Activated B cell treated with CpG ODN at 0.5 μM for 24 hours (primary cell): ENCODE measurements at regions not wholly inside any gene's neighbourhood (a gene's known extent, or its start where the extent isn't known, plus 50 kb on each side); places are given as distances from the start of the nearest gene placed in this dataset.

Experiments used
- ATAC-seq: fragments of 200-7000 bp; cut with Tn5 transposase; one replicate; pipeline ENCODE4 v1.10.0; 2021; ENCODE audit warnings: low read depth, mild to moderate bottlenecking, moderate library complexity
- CTCF ChIA-PET: fragments of 350-600 bp; sonication (Branson Sonifier 250); formaldehyde crosslinking; loops from one replicate; lab custom pipeline; 2021; ENCODE audit warnings: antibody characterized with exemption; lab: Charles Lee
- POLR2A ChIA-PET: fragments of 350-600 bp; sonication (Branson Sonifier 250); formaldehyde crosslinking; loops from one replicate; lab custom pipeline; 2021; ENCODE audit warnings: antibody characterized with exemption; lab: Charles Lee
- DNase-seq: peaks from one replicate; pipeline ENCODE4 v3.0.0; 2022
- H3K27ac Mint-ChIP-seq: one replicate; pipeline ENCODE4 v1.8.0; 2020; ENCODE audit warnings: mixed read lengths
- H3K27me3 Mint-ChIP-seq: one replicate; pipeline ENCODE4 v1.8.0; 2021; ENCODE audit warnings: mixed read lengths
- H3K36me3 Mint-ChIP-seq: one replicate; pipeline ENCODE4 v1.8.0; 2021; ENCODE audit warnings: low read depth, mixed read lengths
- H3K4me1 Mint-ChIP-seq: one replicate; pipeline ENCODE4 v1.8.0; 2021; ENCODE audit warnings: mixed read lengths
- H3K4me3 Mint-ChIP-seq: one replicate; pipeline ENCODE4 v1.8.0; 2020; ENCODE audit warnings: mild to moderate bottlenecking, mixed read lengths
- H3K9me3 Mint-ChIP-seq: one replicate; pipeline ENCODE4 v1.8.0; 2020; ENCODE audit warnings: mixed read lengths
- intact Hi-C: fragments of 100-400 bp; cut with micrococcal nuclease; formaldehyde crosslinking; loops from one replicate; pipeline ENCODE4 v1.15.1; 2024
- TF ChIP-seq, protein P1 (sequence below): fragments of 200-600 bp; IDR thresholded peaks from one replicate; pipeline ENCODE4 v1.8.0; 2022; ENCODE audit warnings: antibody characterized with exemption, mild to moderate bottlenecking

DNA sequence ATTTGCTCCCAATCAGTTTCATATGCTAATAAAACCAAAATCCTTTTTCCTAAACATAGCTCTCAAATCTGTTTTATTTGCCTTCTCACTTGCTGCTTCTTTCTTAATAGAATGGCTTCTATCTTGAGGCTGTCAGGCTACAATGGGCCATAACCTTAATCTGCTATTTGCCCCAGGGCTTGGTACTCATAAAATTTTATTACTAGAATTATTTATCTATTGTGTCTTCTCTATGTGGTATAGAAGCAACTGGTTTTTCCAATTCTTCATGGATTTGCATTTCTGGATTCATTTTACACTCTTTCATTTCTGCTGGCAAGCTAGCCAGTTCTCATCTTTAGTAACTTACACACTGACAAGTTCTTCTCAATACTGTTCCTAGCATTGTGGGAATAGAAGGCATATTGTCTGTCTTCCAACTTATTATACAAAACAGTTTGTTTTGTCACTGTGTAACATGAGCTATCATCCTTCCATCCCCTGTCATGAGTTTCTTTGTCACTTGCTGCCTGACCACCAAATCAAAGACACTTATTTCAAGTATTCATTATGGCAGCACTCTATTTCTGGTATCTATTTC, 96.6 kb upstream of the KCNIP4 start:
- intact Hi-C loops: no loop called here

DNA sequence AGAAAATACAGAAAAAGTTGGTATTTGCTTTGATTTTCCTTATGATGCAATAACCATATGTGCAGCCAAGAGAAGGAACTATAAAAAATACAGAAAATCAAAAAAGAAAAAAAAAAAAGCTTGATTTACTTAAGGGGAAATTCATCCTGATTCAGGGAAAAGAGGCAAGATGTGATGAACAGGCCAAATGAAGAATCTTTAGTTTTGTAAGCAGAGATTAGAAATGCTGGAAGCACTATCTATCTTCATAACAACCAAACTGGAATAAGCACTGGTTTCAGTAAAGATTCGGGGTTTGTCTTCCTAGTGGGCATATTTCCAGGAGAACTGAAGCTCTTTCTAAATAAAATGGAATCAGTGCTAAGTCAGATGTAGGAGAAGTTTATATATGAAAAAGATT, 82.9 kb upstream of the KCNIP4 start:
- Mint-ChIP-seq H3K4me3 (no peak overlapping the region), H3K4me1 (no peaks in the 10 kb centered on the region), H3K27me3 (no peaks in the 10 kb centered on the region), H3K9me3 (no peaks in the 10 kb centered on the region), H3K36me3 (no peaks in the 10 kb centered on the region), H3K27ac (no peak overlapping the region)
- intact Hi-C loops: no loop called here
- ChIA-PET POLR2A (no interaction called here), CTCF (no interaction called here)
- DNase-seq: no peak
- TF ChIP-seq, protein P1, sequence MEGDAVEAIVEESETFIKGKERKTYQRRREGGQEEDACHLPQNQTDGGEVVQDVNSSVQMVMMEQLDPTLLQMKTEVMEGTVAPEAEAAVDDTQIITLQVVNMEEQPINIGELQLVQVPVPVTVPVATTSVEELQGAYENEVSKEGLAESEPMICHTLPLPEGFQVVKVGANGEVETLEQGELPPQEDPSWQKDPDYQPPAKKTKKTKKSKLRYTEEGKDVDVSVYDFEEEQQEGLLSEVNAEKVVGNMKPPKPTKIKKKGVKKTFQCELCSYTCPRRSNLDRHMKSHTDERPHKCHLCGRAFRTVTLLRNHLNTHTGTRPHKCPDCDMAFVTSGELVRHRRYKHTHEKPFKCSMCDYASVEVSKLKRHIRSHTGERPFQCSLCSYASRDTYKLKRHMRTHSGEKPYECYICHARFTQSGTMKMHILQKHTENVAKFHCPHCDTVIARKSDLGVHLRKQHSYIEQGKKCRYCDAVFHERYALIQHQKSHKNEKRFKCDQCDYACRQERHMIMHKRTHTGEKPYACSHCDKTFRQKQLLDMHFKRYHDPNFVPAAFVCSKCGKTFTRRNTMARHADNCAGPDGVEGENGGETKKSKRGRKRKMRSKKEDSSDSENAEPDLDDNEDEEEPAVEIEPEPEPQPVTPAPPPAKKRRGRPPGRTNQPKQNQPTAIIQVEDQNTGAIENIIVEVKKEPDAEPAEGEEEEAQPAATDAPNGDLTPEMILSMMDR: no peak
- ATAC-seq: no peak

More for the DNA sequence above, 96.6 kb upstream of the KCNIP4 start:
- DNase-seq: no peak
- H3K9me3 Mint-ChIP-seq: peaks cover 11% of the 10 kb centered on the region
- no peak for ATAC-seq
- POLR2A ChIA-PET: no interaction called here
- H3K4me1 Mint-ChIP-seq: no peaks in the 10 kb centered on the region
- no peak overlapping the region for H3K27ac Mint-ChIP-seq
- CTCF ChIA-PET: no interaction called here
- TF ChIP-seq, protein P1: no peak
- H3K27me3 Mint-ChIP-seq: no peaks in the 10 kb centered on the region
- H3K36me3 Mint-ChIP-seq: no peaks in the 10 kb centered on the region
- H3K4me3 Mint-ChIP-seq: no peak overlapping the region

DNA sequence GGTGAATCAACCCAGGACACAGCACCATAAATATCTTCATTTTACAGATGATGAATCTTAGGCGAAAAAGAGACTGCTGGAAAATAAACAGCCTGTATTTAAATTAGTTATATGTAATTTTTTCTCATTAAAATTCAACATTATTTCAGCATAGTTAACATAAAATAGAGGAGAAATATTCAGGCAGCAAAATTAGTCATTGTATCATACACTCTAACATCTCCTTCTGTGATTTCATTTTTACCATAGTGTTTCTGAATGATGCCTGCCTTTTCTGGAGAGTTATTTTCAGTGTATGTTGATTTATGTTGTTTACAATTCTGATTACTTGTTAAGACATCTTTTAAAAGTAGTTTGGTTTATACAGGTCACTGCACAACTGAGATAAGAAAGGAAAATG, 82.3 kb upstream of the KCNIP4 start:
- H3K27me3 Mint-ChIP-seq: no peaks in the 10 kb centered on the region
- CTCF ChIA-PET: no interaction called here

DNA sequence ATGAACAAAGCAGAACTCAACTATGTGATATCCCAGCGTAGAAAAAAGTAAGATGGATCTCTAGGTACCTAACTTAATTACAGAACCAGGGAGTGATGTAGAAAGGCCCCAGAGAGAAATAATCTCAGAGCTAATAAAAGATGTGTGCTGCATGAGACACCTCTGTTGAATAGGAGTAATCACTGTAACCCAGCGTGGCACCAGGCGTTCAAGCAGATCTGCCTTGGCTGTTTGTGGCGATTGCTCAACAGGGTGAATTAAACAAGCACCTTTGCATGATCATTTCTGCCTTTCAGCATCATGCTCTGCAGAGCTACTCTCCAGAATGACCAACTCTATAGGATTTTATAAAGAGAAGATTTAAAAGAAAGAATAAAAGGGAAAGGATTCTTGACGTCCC, 81.7 kb upstream of the KCNIP4 start:
- H3K27ac Mint-ChIP-seq: no peak overlapping the region
- TF ChIP-seq, protein P1: no peak
- no peaks in the 10 kb centered on the region for H3K9me3 Mint-ChIP-seq
- POLR2A ChIA-PET: no interaction called here
- no peaks in the 10 kb centered on the region for H3K36me3 Mint-ChIP-seq
- no peaks in the 10 kb centered on the region for H3K4me1 Mint-ChIP-seq
- intact Hi-C loops: no loop called here
- DNase-seq (no peak), ATAC-seq (no peak)
- no peak overlapping the region for H3K4me3 Mint-ChIP-seq
- CTCF ChIA-PET: no interaction called here
- H3K27me3 Mint-ChIP-seq: no peaks in the 10 kb centered on the region

More for the DNA sequence above, 82.3 kb upstream of the KCNIP4 start:
- TF ChIP-seq, protein P1: no peak
- DNase-seq: no peak
- H3K36me3 Mint-ChIP-seq: no peaks in the 10 kb centered on the region
- intact Hi-C loops: no loop called here
- H3K4me1 Mint-ChIP-seq: no peaks in the 10 kb centered on the region
- H3K9me3 Mint-ChIP-seq: no peaks in the 10 kb centered on the region
- no peak for ATAC-seq
- no peak overlapping the region for H3K27ac Mint-ChIP-seq
- POLR2A ChIA-PET: no interaction called here
- H3K4me3 Mint-ChIP-seq: no peak overlapping the region

DNA sequence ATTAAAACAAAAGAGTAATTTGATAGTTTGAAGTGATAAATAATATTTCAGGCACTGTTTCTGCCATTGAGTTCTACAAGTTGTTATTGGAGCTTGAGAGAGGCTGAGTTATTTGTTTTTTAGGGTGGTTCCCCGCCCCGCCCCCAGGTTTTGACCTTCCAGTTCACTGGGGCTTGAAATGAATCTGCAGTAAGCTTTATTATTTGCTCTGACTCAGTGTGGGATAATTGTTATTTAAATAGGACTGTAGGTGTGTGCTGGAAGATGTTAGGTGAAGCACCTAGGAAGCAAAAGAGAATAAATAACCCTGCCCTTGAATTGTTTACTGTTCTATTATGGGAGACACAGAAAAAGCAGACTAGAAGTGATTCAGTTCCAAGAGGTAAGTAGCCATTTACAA, 81.2 kb upstream of the KCNIP4 start:
- no peak for ATAC-seq
- H3K27me3 Mint-ChIP-seq: no peaks in the 10 kb centered on the region
- no peak overlapping the region for H3K27ac Mint-ChIP-seq
- POLR2A ChIA-PET: no interaction called here
- TF ChIP-seq, protein P1: no peak
- intact Hi-C loops: no loop called here
- peaks cover 2% of the 10 kb centered on the region for H3K9me3 Mint-ChIP-seq
- no peak for DNase-seq
- no peaks in the 10 kb centered on the region for H3K4me1 Mint-ChIP-seq
- no peak overlapping the region for H3K4me3 Mint-ChIP-seq
- H3K36me3 Mint-ChIP-seq: no peaks in the 10 kb centered on the region
- CTCF ChIA-PET: no interaction called here
